Calu3 (cell line): ENCODE measurements at regions not wholly inside any gene's neighbourhood (a gene's known extent, or its start where the extent isn't known, plus 50 kb on each side); places are given as distances from the start of the nearest gene placed in this dataset.

Experiments used
- BruUV-seq: library from RNA; stranded (reverse); fragments of 400-500 nt; replicated peaks from 2 replicates; lab custom pipeline; 2021; lab: Mats Ljungman, UMichigan
- CTCF ChIA-PET: fragments of 300-600 bp; sonication (Branson Sonifier 250); formaldehyde crosslinking; loops from one replicate; lab custom pipeline; 2022; ENCODE audit warnings: antibody characterized with exemption; lab: Charles Lee
- DNase-seq: peaks from one replicate; pipeline ENCODE4 v3.0.0; 2022
- H3K27ac Mint-ChIP-seq: one replicate; pipeline ENCODE4 v1.8.0; 2022; ENCODE audit warnings: mixed read lengths; ENCODE audit not compliant: unreplicated experiment
- H3K27me3 Mint-ChIP-seq: one replicate; pipeline ENCODE4 v1.8.0; 2022; ENCODE audit warnings: mixed read lengths; ENCODE audit not compliant: unreplicated experiment
- H3K36me3 Mint-ChIP-seq: one replicate; pipeline ENCODE4 v1.8.0; 2022; ENCODE audit warnings: mild to moderate bottlenecking, moderate library complexity, mixed read lengths; ENCODE audit not compliant: insufficient read depth, unreplicated experiment
- H3K4me1 Mint-ChIP-seq: one replicate; pipeline ENCODE4 v1.8.0; 2022; ENCODE audit warnings: mild to moderate bottlenecking, low read depth, mixed read lengths; ENCODE audit not compliant: unreplicated experiment
- H3K4me3 Mint-ChIP-seq: one replicate; pipeline ENCODE4 v1.8.0; 2022; ENCODE audit warnings: mild to moderate bottlenecking, low read depth, moderate library complexity, mixed read lengths; ENCODE audit not compliant: unreplicated experiment
- H3K9me3 Mint-ChIP-seq: one replicate; pipeline ENCODE4 v1.8.0; 2022; ENCODE audit warnings: low read depth, mixed read lengths; ENCODE audit not compliant: unreplicated experiment
- intact Hi-C: fragments of 100-400 bp; cut with micrococcal nuclease; formaldehyde crosslinking; loops from one replicate; pipeline ENCODE4 v1.10.0; 2022; ENCODE audit not compliant: unreplicated experiment
- TF ChIP-seq, protein P1 (sequence below): fragments of 200-600 bp; IDR thresholded peaks from one replicate; pipeline ENCODE4 v1.8.0; 2022; ENCODE audit warnings: antibody characterized with exemption; ENCODE audit not compliant: unreplicated experiment

DNA sequence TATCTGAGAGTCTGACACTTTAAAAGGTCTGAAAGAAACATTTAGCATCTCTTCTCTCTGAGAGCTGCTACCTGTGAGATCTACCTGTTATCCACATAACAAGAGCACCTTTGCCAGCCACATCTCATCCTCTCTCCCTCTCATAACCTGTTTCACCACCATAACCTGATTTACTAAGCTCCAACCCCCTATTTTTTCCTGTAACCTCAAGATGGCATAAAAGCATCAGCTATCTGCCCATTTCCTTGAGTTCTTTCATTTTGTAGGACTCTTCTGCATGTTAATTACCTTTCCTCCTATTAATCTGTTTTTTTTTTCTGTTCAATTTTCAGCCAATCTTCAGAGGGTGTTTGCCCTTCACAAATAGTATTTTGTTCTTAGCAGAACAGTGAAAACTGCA lies 136.5 kb upstream of the KCNK1 start:
- H3K27me3 Mint-ChIP-seq: no peaks in the 10 kb centered on the region
- H3K27ac Mint-ChIP-seq: no peak overlapping the region
- CTCF ChIA-PET: interaction anchor here (0.5 to 0.7 kb wide), 2 partner anchors 36 to 427 kb away, joined by 3 to 13 read pairs; no protein-coding TSS in a partner anchor
- no peak for DNase-seq
- peaks cover 19% of the 10 kb centered on the region for H3K4me1 Mint-ChIP-seq
- intact Hi-C loops: no loop called here
- peaks cover under 1% of the 10 kb centered on the region for H3K9me3 Mint-ChIP-seq
- no peaks in the 10 kb centered on the region for H3K36me3 Mint-ChIP-seq
- no peak overlapping the region for H3K4me3 Mint-ChIP-seq
- TF ChIP-seq, protein P1, sequence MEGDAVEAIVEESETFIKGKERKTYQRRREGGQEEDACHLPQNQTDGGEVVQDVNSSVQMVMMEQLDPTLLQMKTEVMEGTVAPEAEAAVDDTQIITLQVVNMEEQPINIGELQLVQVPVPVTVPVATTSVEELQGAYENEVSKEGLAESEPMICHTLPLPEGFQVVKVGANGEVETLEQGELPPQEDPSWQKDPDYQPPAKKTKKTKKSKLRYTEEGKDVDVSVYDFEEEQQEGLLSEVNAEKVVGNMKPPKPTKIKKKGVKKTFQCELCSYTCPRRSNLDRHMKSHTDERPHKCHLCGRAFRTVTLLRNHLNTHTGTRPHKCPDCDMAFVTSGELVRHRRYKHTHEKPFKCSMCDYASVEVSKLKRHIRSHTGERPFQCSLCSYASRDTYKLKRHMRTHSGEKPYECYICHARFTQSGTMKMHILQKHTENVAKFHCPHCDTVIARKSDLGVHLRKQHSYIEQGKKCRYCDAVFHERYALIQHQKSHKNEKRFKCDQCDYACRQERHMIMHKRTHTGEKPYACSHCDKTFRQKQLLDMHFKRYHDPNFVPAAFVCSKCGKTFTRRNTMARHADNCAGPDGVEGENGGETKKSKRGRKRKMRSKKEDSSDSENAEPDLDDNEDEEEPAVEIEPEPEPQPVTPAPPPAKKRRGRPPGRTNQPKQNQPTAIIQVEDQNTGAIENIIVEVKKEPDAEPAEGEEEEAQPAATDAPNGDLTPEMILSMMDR: no peak
- BruUV-seq: no TSS peak

DNA sequence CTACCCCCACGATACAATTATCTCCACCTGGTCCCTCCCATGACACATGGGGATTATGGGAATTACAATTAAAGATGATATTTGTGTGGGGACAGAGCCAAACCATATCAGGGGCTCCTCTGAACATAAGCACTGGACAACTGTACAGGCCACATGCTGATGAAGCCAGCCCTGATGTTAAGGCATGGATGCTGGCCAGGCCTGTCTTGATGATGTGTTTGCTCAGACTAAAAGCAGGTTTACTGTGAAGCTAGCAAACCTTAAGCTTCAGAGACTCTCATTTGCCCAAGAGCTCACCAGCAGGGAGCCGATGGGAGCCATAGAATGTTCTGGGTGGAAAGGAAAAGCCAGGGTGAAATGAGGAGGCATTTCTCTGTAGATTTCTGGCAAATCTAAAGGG lies 135.3 kb upstream of the KCNK1 start:
- Mint-ChIP-seq H3K27me3 (no peaks in the 10 kb centered on the region), H3K4me1 (peaks cover 8% of the 10 kb centered on the region), H3K36me3 (no peaks in the 10 kb centered on the region), H3K4me3 (no peak overlapping the region), H3K9me3 (no peaks in the 10 kb centered on the region), H3K27ac (no peak overlapping the region)
- no peak for DNase-seq
- CTCF ChIA-PET: no interaction called here
- intact Hi-C loops: no loop called here
- TF ChIP-seq, protein P1: no peak
- no TSS peak for BruUV-seq

DNA sequence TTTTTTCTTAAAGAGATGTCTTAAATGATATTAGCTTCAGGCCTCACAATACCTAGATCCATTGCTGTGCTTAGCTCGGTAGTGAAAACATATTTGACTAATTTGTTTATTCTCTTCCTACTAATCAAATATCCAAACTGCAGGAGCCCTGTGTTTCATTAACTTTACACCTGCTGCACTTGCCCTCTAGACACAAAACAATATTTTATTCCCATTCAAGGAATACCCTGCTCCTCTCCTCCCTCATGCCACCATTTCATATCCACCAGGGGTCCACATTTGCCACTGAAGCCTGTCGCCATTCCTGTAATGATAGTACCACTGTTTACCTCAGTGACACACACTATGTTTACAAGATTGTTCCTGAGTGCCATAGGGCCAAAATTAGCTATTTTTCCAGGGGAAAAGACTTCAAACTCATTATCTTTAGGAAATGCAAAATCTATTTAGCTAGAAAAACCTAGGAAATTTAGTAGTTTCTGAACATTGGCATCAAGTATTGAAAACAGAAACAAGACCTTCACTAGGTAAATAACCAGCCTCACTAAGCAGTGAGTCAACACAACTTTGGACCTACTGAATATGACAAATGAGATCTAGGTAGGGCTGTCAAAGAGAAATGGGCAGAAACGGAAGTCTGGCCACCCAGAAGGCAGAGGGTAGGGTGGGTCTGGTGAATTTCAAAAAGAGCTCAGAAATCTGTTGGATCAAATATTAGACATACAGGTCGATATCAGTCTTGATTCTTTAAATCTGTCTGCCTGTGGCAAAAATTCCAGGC lies 134.6 kb upstream of the KCNK1 start:
- H3K9me3 Mint-ChIP-seq: no peaks in the 10 kb centered on the region
- DNase-seq: no peak
- H3K27ac Mint-ChIP-seq: no peak overlapping the region
- no peaks in the 10 kb centered on the region for H3K27me3 Mint-ChIP-seq
- intact Hi-C loops: no loop called here
- H3K4me3 Mint-ChIP-seq: no peak overlapping the region
- CTCF ChIA-PET: interaction anchor here (0.6 kb wide), 1 partner anchor 139 kb away, joined by 5 read pairs; no protein-coding TSS in a partner anchor
- peaks cover 8% of the 10 kb centered on the region for H3K4me1 Mint-ChIP-seq
- TF ChIP-seq, protein P1: no peak
- BruUV-seq: no TSS peak
- H3K36me3 Mint-ChIP-seq: no peaks in the 10 kb centered on the region

DNA sequence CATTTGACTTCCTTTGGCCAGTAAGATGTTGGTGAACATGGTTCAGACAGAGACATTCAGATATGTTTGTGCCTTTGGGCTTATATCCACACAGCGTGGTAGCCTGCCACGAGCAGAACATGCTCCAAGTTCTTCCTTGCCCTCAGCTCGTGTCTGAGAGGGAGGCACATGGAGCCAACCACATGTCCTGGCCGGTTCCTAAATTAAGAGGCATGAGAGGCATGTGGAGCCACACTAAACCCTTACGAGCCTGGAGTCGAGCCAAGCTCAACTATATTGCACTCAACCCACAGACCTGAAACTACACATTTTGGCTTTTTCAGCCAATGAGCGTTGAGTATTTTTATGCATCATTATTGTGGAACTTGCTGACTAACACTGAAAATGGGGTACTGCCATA lies 133.7 kb upstream of the KCNK1 start:
- CTCF ChIA-PET: interaction anchor here (0.6 kb wide), 1 partner anchor 140 kb away, joined by 5 read pairs; no protein-coding TSS in a partner anchor

More for the DNA sequence above, 133.7 kb upstream of the KCNK1 start:
- no peaks in the 10 kb centered on the region for H3K27me3 Mint-ChIP-seq
- TF ChIP-seq, protein P1: no peak
- intact Hi-C loops: no loop called here
- H3K9me3 Mint-ChIP-seq: no peaks in the 10 kb centered on the region
- DNase-seq: no peak
- no peak overlapping the region for H3K27ac Mint-ChIP-seq
- H3K36me3 Mint-ChIP-seq: no peaks in the 10 kb centered on the region
- no TSS peak for BruUV-seq
- H3K4me3 Mint-ChIP-seq: no peak overlapping the region
- H3K4me1 Mint-ChIP-seq: peaks cover 8% of the 10 kb centered on the region
